ENCODE measurements at regions not wholly inside any gene's neighbourhood (a gene's known extent, or its start where the extent isn't known, plus 50 kb on each side); places are given as distances from the start of the nearest gene placed in this dataset.

DNA sequence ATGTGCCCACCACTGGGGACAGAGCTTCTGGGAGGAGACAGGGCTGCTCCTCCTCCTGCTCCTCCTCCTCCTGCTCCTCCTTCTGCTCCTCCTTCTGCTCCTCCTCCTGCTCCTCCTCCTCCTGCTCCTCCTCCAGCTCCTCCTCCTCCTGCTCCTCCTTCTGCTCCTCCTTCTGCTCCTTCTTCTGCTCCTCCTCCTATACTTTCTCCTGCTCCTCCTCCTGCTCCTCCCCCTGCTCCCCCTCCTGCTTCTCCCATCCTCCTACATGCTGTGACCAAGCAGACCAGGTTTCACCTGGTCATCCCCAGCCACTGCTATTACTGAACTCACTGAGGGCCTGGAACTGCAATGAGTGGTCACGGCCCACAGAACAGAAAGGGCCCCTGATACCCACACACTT lies 154.0 kb upstream of the PPP2R2D start:
- H2AK5ac ChIP-seq (ENCODE audit: insufficient read length, low read length) = no peak overlapping the region
- no peaks in the 10 kb centered on the region for H3K9me3 ChIP-seq (ENCODE audit: control insufficient read depth, low read depth, low read length)
- H4K20me1 ChIP-seq (ENCODE audit: control insufficient read depth, insufficient read depth, insufficient read length) = no peaks in the 10 kb centered on the region
- H3K4me1 ChIP-seq (ENCODE audit: insufficient read depth, low read length) = peaks cover 2% of the 10 kb centered on the region; the same call in 1 of the 2 replicates
- no peak overlapping the region for H3K14ac ChIP-seq (ENCODE audit: insufficient read depth, low read length)
- peaks cover 5% of the 10 kb centered on the region; the same call in 1 of the 2 replicates for H3K27me3 Mint-ChIP-seq (ENCODE audit: low read depth)
- H2AFZ ChIP-seq (ENCODE audit: low read length) = no peak overlapping the region
- no peak overlapping the region for H4K8ac ChIP-seq (replicated peaks; ENCODE audit: insufficient read length, low read depth, low read length)
- H3K9ac ChIP-seq (ENCODE audit: extremely low read depth, insufficient read length, low read length) = no peak overlapping the region
- no peak overlapping the region for H3K4me2 ChIP-seq (ENCODE audit: insufficient read depth, insufficient read length, low read length)
- no peaks in the 10 kb centered on the region; a peak in 2 of 7 replicates for H3K36me3 Mint-ChIP-seq (ENCODE audit: insufficient read depth in 1 of 3, low read depth in 3 of 3)
- H4K5ac ChIP-seq (ENCODE audit: insufficient read length, low read depth, low read length) = no peak overlapping the region
- WGBS (ENCODE audit: extremely low coverage, insufficient read length, low lambda C conversion rate) = no CpG with 5 or more reads among the region's 1 CpG
- H3K23ac ChIP-seq (ENCODE audit: insufficient read length, low read depth, low read length) = no peak overlapping the region
- DNase-seq = no peak
- no peaks in the 10 kb centered on the region for H3K23me2 ChIP-seq (ENCODE audit: insufficient read length, low read depth, low read length, poor library complexity, severe bottlenecking)
- H2BK5ac ChIP-seq (ENCODE audit: insufficient read length, low read length) = no peak overlapping the region
- H3K79me1 ChIP-seq (ENCODE audit: insufficient read depth, low read depth, low read length, poor library complexity, severe bottlenecking) = no peaks in the 10 kb centered on the region
- no peaks in the 10 kb centered on the region for H3K9me3 Mint-ChIP-seq
- no peak overlapping the region for H3K4ac ChIP-seq (ENCODE audit: low read depth, low read length)
- H3K56ac ChIP-seq (ENCODE audit: insufficient read length, low read depth, low read length) = no peak overlapping the region
- no peak overlapping the region for H3T11ph ChIP-seq (ENCODE audit: low read length)
- H3K27ac ChIP-seq (ENCODE audit: insufficient read length, low read depth, low read length) = no peak overlapping the region
- H2BK120ac ChIP-seq (ENCODE audit: low read depth, low read length, poor library complexity, severe bottlenecking) = no peak overlapping the region
- H2BK12ac ChIP-seq (ENCODE audit: insufficient read length, low read depth, low read length) = no peak overlapping the region
- no peak overlapping the region for H4K91ac ChIP-seq (ENCODE audit: insufficient read length, low read depth, low read length)
- peaks cover 36 to 49% of the 10 kb centered on the region in 2 experiments for H3K4me1 Mint-ChIP-seq
- no peak overlapping the region for H2BK20ac ChIP-seq (ENCODE audit: low read depth, low read length, poor library complexity, severe bottlenecking)
- TF ChIP-seq, protein P1, sequence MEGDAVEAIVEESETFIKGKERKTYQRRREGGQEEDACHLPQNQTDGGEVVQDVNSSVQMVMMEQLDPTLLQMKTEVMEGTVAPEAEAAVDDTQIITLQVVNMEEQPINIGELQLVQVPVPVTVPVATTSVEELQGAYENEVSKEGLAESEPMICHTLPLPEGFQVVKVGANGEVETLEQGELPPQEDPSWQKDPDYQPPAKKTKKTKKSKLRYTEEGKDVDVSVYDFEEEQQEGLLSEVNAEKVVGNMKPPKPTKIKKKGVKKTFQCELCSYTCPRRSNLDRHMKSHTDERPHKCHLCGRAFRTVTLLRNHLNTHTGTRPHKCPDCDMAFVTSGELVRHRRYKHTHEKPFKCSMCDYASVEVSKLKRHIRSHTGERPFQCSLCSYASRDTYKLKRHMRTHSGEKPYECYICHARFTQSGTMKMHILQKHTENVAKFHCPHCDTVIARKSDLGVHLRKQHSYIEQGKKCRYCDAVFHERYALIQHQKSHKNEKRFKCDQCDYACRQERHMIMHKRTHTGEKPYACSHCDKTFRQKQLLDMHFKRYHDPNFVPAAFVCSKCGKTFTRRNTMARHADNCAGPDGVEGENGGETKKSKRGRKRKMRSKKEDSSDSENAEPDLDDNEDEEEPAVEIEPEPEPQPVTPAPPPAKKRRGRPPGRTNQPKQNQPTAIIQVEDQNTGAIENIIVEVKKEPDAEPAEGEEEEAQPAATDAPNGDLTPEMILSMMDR (conservative IDR thresholded peaks at IDR 0.05) = no peak
- no peaks in the 10 kb centered on the region for H3K79me2 ChIP-seq (ENCODE audit: insufficient read depth, low read length)
- H2BK15ac ChIP-seq (ENCODE audit: low read depth, low read length) = no peak overlapping the region
- no peak overlapping the region for H3K4me3 Mint-ChIP-seq
- no peak overlapping the region for H3K27ac Mint-ChIP-seq
- no peaks in the 10 kb centered on the region for H3K27me3 ChIP-seq (ENCODE audit: insufficient read depth, low read length)
- H3K18ac ChIP-seq (ENCODE audit: insufficient read length, low read depth, low read length) = no peak overlapping the region
